HG03558 (cell line): ENCODE measurements at regions not wholly inside any gene's neighbourhood (a gene's known extent, or its start where the extent isn't known, plus 50 kb on each side); places are given as distances from the start of the nearest gene placed in this dataset.
"Not testable (repeated sequence)": the region's sequence is repeated elsewhere in the genome, so short reads cannot be mapped to it uniquely, and the experiment has no call there.

Experiments used
- ATAC-seq: cut with Tn5 transposase; IDR thresholded peaks from one replicate; pipeline ENCODE4 v1.9.1; 2021; ENCODE audit warnings: moderate number of reproducible peaks; ENCODE audit not compliant: unreplicated experiment; ENCODE audit errors: extremely low read depth

- ATAC-seq = no peak
Measured at GRCh38 chr5:96527768-96528661, 95.0 kb upstream of the PCSK1 start.

- ATAC-seq = no peak
Measured at GRCh38 chr5:96528826-96529474, 95.9 kb upstream of the PCSK1 start.

GRCh38 chr5:96529559-96529958 lies 96.5 kb upstream of the PCSK1 start:
- no peak for ATAC-seq

GRCh38 chr5:96530901-96531300 lies 97.9 kb upstream of the PCSK1 start:
- ATAC-seq = no peak

GRCh38 chr5:96533371-96533770 lies 100.3 kb upstream of the PCSK1 start:
- ATAC-seq = no peak

- ATAC-seq = no peak
Measured at GRCh38 chr5:96537386-96537785, 104.3 kb upstream of the PCSK1 start.

GRCh38 chr5:96538808-96539250 lies 105.8 kb upstream of the PCSK1 start:
- no peak for ATAC-seq

GRCh38 chr5:96546120-96546519 lies 113.1 kb upstream of the PCSK1 start:
- ATAC-seq = no peak

- no peak for ATAC-seq
Measured at GRCh38 chr5:96547486-96547885, 114.4 kb upstream of the PCSK1 start.

GRCh38 chr5:96548905-96549304 lies 113.3 kb upstream of the CAST start:
- no peak for ATAC-seq

GRCh38 chr5:96560857-96561256 lies 101.3 kb upstream of the CAST start:
- not testable (repeated sequence) for ATAC-seq

- ATAC-seq = no peak
Measured at GRCh38 chr5:96562614-96563013, 99.6 kb upstream of the CAST start.

- no peak for ATAC-seq
Measured at GRCh38 chr5:96563816-96564215, 98.4 kb upstream of the CAST start.

GRCh38 chr5:96565582-96566265 lies 96.5 kb upstream of the CAST start:
- no peak for ATAC-seq

- no peak for ATAC-seq
Measured at GRCh38 chr5:96566833-96567587, 95.2 kb upstream of the CAST start.

GRCh38 chr5:96569332-96569731 lies 92.8 kb upstream of the CAST start:
- ATAC-seq = no peak

- no peak for ATAC-seq
Measured at GRCh38 chr5:96569770-96570169, 92.4 kb upstream of the CAST start.

GRCh38 chr5:96572864-96573512 lies 89.2 kb upstream of the CAST start:
- ATAC-seq = no peak

- ATAC-seq = no peak
Measured at GRCh38 chr5:96573513-96573894, 88.7 kb upstream of the CAST start.

GRCh38 chr5:96576876-96577275 lies 85.3 kb upstream of the CAST start:
- ATAC-seq = no peak
